T-cell (primary cell): ENCODE measurements at regions not wholly inside any gene's neighbourhood (a gene's known extent, or its start where the extent isn't known, plus 50 kb on each side); places are given as distances from the start of the nearest gene placed in this dataset.

Experiments used
- ATAC-seq, 4 experiments: fragments of 200-7000 bp in 3 of 4; fragments of 150-1000 bp in 1 of 4; cut with Tn5 transposase; replicated peaks in 1 of 4; 1 replicate in 3 of 4; 2 replicates in 1 of 4; pipeline ENCODE4 v1.10.0; 2021; ENCODE audit warnings: moderate library complexity in 3 of 4, mild to moderate bottlenecking in 2 of 4, moderate number of reproducible peaks in 1 of 4
- CTCF ChIA-PET, 2 donors: fragments of 300-600 bp; sonication (Branson Sonifier 250); formaldehyde crosslinking; loops; one replicate each; lab custom pipeline; 2022; ENCODE audit warnings: antibody characterized with exemption in 2 of 2; lab: Charles Lee
- POLR2A ChIA-PET, 2 donors: fragments of 300-600 bp; sonication (Branson Sonifier 250); formaldehyde crosslinking; loops; one replicate each; lab custom pipeline; 2022; ENCODE audit warnings: antibody characterized with exemption in 2 of 2; lab: Charles Lee
- DNase-seq, 35 experiments: peaks; one replicate each; pipeline versions ENCODE4 v3.0.0 to v3.0.0-alpha.2; 2013 to 2023
- H3K27ac ChIP-seq: one replicate; pipeline ENCODE4 v1.5.1; 2013; ENCODE audit warnings: low read length
- H3K27me3 ChIP-seq, 2 experiments: replicated peaks in 1 of 2; 1 replicate in 1 of 2; 2 replicates in 1 of 2; pipeline versions ENCODE4 v1.6.1 to v1.7.0; 2013; ENCODE audit warnings: low read length in 1 of 2, mixed read lengths in 1 of 2; ENCODE audit not compliant: control insufficient read depth in 2 of 2, insufficient read depth in 2 of 2; ENCODE audit errors: extremely low read depth in 1 of 2
- H3K36me3 ChIP-seq, 2 donors: 1 replicate in 1 of 2; 2 replicates in 1 of 2; pipeline versions ENCODE4 v1.6.1 to v1.7.0; 2013; ENCODE audit warnings: low read length in 1 of 2; ENCODE audit not compliant: control insufficient read depth in 2 of 2, insufficient read depth in 1 of 2; ENCODE audit errors: extremely low read depth in 1 of 2
- H3K4me1 ChIP-seq, 2 experiments: 1 replicate in 1 of 2; 2 replicates in 1 of 2; pipeline versions ENCODE4 v1.6.1 to v1.7.0; 2013; ENCODE audit warnings: low read length in 2 of 2, mixed read lengths in 1 of 2; ENCODE audit not compliant: insufficient read depth in 2 of 2, control insufficient read depth in 1 of 2; ENCODE audit errors: extremely low read depth in 1 of 2
- H3K4me3 ChIP-seq, 2 donors: 1 replicate in 1 of 2; 2 replicates in 1 of 2; pipeline versions ENCODE4 v1.5.1 to v1.7.0; 2013; ENCODE audit warnings: mild to moderate bottlenecking in 2 of 2, low read length in 1 of 2, moderate library complexity in 1 of 2; ENCODE audit not compliant: control insufficient read depth in 1 of 2; ENCODE audit errors: extremely low read depth in 1 of 2
- H3K9me3 ChIP-seq: 2 replicates; pipeline ENCODE4 v1.7.0; 2013
- H3K27ac Mint-ChIP-seq, 2 donors: one replicate each; pipeline ENCODE4 v1.8.0; 2020 to 2021; ENCODE audit warnings: mild to moderate bottlenecking in 2 of 2, mixed read lengths in 2 of 2
- H3K27me3 Mint-ChIP-seq, 2 donors: one replicate each; pipeline ENCODE4 v1.8.0; 2021 to 2022; ENCODE audit warnings: mixed read lengths in 2 of 2
- H3K36me3 Mint-ChIP-seq: one replicate; pipeline ENCODE4 v1.8.0; 2021; ENCODE audit warnings: mixed read lengths
- H3K4me1 Mint-ChIP-seq, 3 donors: one replicate each; pipeline ENCODE4 v1.8.0; 2020 to 2022; ENCODE audit warnings: mixed read lengths in 3 of 3, mild to moderate bottlenecking in 1 of 3
- H3K4me3 Mint-ChIP-seq, 3 donors: one replicate each; pipeline ENCODE4 v1.8.0; 2020 to 2022; ENCODE audit warnings: mild to moderate bottlenecking in 3 of 3, mixed read lengths in 3 of 3, moderate library complexity in 3 of 3
- H3K9me3 Mint-ChIP-seq, 3 donors: one replicate each; pipeline ENCODE4 v1.8.0; 2020 to 2022; ENCODE audit warnings: mixed read lengths in 3 of 3
- WGBS: methylation state at CpG from one replicate; pipeline ENCODE4 v1.1.5; 2013; ENCODE audit warnings: missing lambda C conversion rate; ENCODE audit not compliant: insufficient coverage; 5-methylcytosine and 5-hydroxymethylcytosine counted together

GRCh38 chr9:134591573-134591981 is 50.0 kb upstream of the COL5A1 start:
- no peaks in the 10 kb centered on the region for H3K9me3 Mint-ChIP-seq
- peaks cover 13 to 26% of the 10 kb centered on the region in 2 donors for H3K27me3 Mint-ChIP-seq
- Histone ChIP-seq H3K27me3 (peaks cover 0 to 42% of the 10 kb centered on the region in 2 experiments), H3K9me3 (no peaks in the 10 kb centered on the region), H3K27ac (no peak overlapping the region), H3K4me3 (no peak overlapping the region), H3K36me3 (no peaks in the 10 kb centered on the region), H3K4me1 (no peaks in the 10 kb centered on the region)
- H3K36me3 Mint-ChIP-seq = no peaks in the 10 kb centered on the region
- H3K27ac Mint-ChIP-seq = no peak overlapping the region
- DNase-seq = no peak
- no peak for ATAC-seq
- CTCF ChIA-PET = no interaction called here
- H3K4me1 Mint-ChIP-seq = no peaks in the 10 kb centered on the region
- no peak overlapping the region for H3K4me3 Mint-ChIP-seq
- POLR2A ChIA-PET = no interaction called here
- 89% methylated on average over 4 of the region's 5 CpGs for WGBS
